Peyer's patch (tissue), 4 donors: ENCODE measurements at regions not wholly inside any gene's neighbourhood (a gene's known extent, or its start where the extent isn't known, plus 50 kb on each side); places are given as distances from the start of the nearest gene placed in this dataset.

Experiments
- CTCF ChIP-seq, 6 experiments: fragments of 450-650 bp in 4 of 6; fragments of 200-600 bp in 2 of 6; sonication (generic) in 1 of 6; IDR thresholded peaks; one replicate each; pipeline ENCODE4 v1.5.1; 2017 to 2019; ENCODE audit warnings: antibody characterized with exemption in 6 of 6, mild to moderate bottlenecking in 3 of 6, moderate library complexity in 1 of 6
- POLR2A ChIP-seq, 2 donors: fragments of 450-650 bp; IDR thresholded peaks; one replicate each; pipeline ENCODE4 v1.5.1; 2017; ENCODE audit warnings: antibody characterized with exemption in 2 of 2, mild to moderate bottlenecking in 2 of 2, moderate library complexity in 2 of 2

- TF ChIP-seq CTCF (IDR thresholded peaks at IDR 0.05) (no peak), POLR2A (IDR thresholded peaks at IDR 0.05) (no peak)
Measured at GRCh38 chr5:1952444-1953099, 69.8 kb upstream of the IRX4 start.
